Breast epithelium (tissue), 3 donors: ENCODE measurements at regions not wholly inside any gene's neighbourhood (a gene's known extent, or its start where the extent isn't known, plus 50 kb on each side); places are given as distances from the start of the nearest gene placed in this dataset.

ENCODE experiments used
- CTCF ChIP-seq, 3 donors: fragments of 450-650 bp; IDR thresholded peaks; one replicate each; pipeline ENCODE4 v1.5.1; 2016 to 2017; ENCODE audit warnings: antibody characterized with exemption in 3 of 3, mild to moderate bottlenecking in 3 of 3, moderate library complexity in 3 of 3
- POLR2A ChIP-seq: fragments of 450-650 bp; IDR thresholded peaks from one replicate; pipeline ENCODE4 v1.6.1; 2016; ENCODE audit warnings: antibody characterized with exemption, mild to moderate bottlenecking, moderate library complexity
- POLR2AphosphoS5 ChIP-seq, 3 donors: sonication (generic); formaldehyde crosslinking; IDR thresholded peaks; one replicate each; pipeline ENCODE4 v1.6.1; 2017; ENCODE audit warnings: antibody characterized with exemption in 3 of 3

- TF ChIP-seq POLR2AphosphoS5 (IDR thresholded peaks at IDR 0.05) (no peak), CTCF (IDR thresholded peaks at IDR 0.05) (no peak), POLR2A (no peak)
Measured at GRCh38 chr14:85276979-85277228, 253.0 kb upstream of the FLRT2 start.
